Fibroblast of pulmonary artery (primary cell): ENCODE measurements at regions not wholly inside any gene's neighbourhood (a gene's known extent, or its start where the extent isn't known, plus 50 kb on each side); places are given as distances from the start of the nearest gene placed in this dataset.

ENCODE experiments used
- DNase-seq: peaks from one replicate; pipeline ENCODE4 v3.0.0-alpha.2; 2010; ENCODE audit warnings: low read depth
- H3K4me3 ChIP-seq: replicated peaks from 2 replicates; pipeline ENCODE4 v1.5.1; 2011; ENCODE audit warnings: low read depth, mild to moderate bottlenecking, control low read depth, low read length, moderate library complexity
- CTCF ChIP-seq: IDR thresholded peaks from 2 replicates; pipeline ENCODE4 v1.5.1; 2011; ENCODE audit warnings: mild to moderate bottlenecking, control low read depth, low read length, inconsistent platforms; ENCODE audit errors: missing control alignments

GRCh38 chr10:131673396-131673795 lies 227.4 kb upstream of the PPP2R2D start:
- no peak for TF ChIP-seq CTCF
- H3K4me3 ChIP-seq, result no peak overlapping the region
- no peak for DNase-seq

GRCh38 chr10:131674130-131674529 lies 226.7 kb upstream of the PPP2R2D start:
- no peak overlapping the region for H3K4me3 ChIP-seq
- DNase-seq, result no peak
- no peak for TF ChIP-seq CTCF

GRCh38 chr10:131675104-131675503 lies 225.7 kb upstream of the PPP2R2D start:
- TF ChIP-seq CTCF, result no peak
- no peak overlapping the region for H3K4me3 ChIP-seq
- DNase-seq, result no peak

- DNase-seq, result no peak
- TF ChIP-seq CTCF, result no peak
- H3K4me3 ChIP-seq, result no peak overlapping the region
Measured at GRCh38 chr10:131676046-131676799, 224.6 kb upstream of the PPP2R2D start.

- no peak overlapping the region for H3K4me3 ChIP-seq
- no peak for TF ChIP-seq CTCF
- no peak for DNase-seq
Measured at GRCh38 chr10:131676800-131677421, 223.9 kb upstream of the PPP2R2D start.

- H3K4me3 ChIP-seq, result no peak overlapping the region
- no peak for DNase-seq
- TF ChIP-seq CTCF, result no peak
Measured at GRCh38 chr10:131677671-131678070, 223.1 kb upstream of the PPP2R2D start.

GRCh38 chr10:131678171-131678570 lies 222.6 kb upstream of the PPP2R2D start:
- no peak overlapping the region for H3K4me3 ChIP-seq
- DNase-seq, result no peak
- TF ChIP-seq CTCF, result no peak
